ENCODE measurements at regions not wholly inside any gene's neighbourhood (a gene's known extent, or its start where the extent isn't known, plus 50 kb on each side); places are given as distances from the start of the nearest gene placed in this dataset.
"Not testable (repeated sequence)": the region's sequence is repeated elsewhere in the genome, so short reads cannot be mapped to it uniquely, and the experiment has no call there.

DNA sequence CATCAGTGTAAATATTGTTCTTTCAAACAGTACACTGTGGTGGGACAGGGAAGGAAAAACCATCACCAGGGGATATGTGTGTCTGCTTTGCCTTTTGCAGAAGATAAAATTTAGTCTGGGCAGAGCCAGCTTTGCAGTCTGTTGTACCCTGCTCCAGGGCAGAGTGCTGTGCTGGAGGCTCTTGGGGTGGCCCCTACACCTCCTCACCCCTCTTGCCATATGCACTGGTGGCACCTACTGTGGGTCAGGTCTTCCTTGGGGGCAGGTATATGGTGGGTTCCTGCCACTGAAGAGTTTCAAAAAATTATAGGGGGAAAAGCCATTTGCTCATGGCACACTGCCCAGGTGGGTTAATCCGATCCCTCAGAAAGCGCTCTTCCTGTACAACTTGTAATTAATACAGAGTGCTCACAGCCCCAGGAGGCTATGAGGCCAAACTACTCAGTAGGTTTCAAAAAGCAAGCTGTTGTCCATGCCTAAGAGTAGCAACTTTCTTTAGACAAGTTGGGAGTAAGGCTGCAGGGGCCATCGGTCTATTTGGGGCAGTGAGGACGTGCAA, 112.7 kb upstream of the BMPER start:
- no peaks in the 10 kb centered on the region for H3K27me3 Mint-ChIP-seq
- peaks cover 5% of the 10 kb centered on the region for H3K36me3 Mint-ChIP-seq
- no peak overlapping the region for H3K4me3 Mint-ChIP-seq
- peaks cover 0 to 2% (median 0%) of the 10 kb centered on the region in 3 donors for H3K4me1 Mint-ChIP-seq
- no peaks in the 10 kb centered on the region for H3K9me3 Mint-ChIP-seq
- no peak overlapping the region for H3K27ac Mint-ChIP-seq

GRCh38 chr7:33793616-33794015, 111.7 kb upstream of the BMPER start:
- Mint-ChIP-seq H3K27ac (no peak overlapping the region), H3K4me1 (peaks cover 0 to 2% (median 0%) of the 10 kb centered on the region in 3 donors), H3K9me3 (no peaks in the 10 kb centered on the region), H3K4me3 (no peak overlapping the region), H3K27me3 (no peaks in the 10 kb centered on the region), H3K36me3 (peaks cover 5% of the 10 kb centered on the region)

DNA sequence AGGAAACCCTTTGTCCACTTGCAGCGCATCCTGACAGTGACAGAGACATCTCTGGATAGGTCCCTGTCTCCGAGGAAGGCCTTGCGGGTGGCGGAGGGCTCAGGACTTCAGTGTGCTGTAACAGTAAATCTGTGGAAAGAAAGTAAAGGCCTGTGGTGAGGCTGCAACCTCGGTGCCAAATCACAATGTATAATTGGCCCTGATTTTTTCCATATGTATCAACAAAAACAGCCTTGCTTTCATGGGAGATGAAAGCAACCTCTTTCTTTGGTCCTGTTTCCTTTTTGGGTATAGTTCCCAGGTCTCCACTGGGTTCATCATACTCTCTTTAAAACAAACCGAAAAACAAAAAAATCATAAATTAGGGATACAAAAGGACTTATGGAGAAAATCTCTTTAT, 110.9 kb upstream of the BMPER start:
- Mint-ChIP-seq H3K4me1 (peaks cover 0 to 2% (median 0%) of the 10 kb centered on the region in 3 donors), H3K36me3 (peaks cover 5% of the 10 kb centered on the region), H3K4me3 (no peak overlapping the region), H3K27me3 (no peaks in the 10 kb centered on the region), H3K27ac (no peak overlapping the region), H3K9me3 (no peaks in the 10 kb centered on the region)

GRCh38 chr7:33794959-33795358, 110.4 kb upstream of the BMPER start:
- Mint-ChIP-seq H3K27me3 (no peaks in the 10 kb centered on the region), H3K4me1 (peaks cover 0 to 2% (median 0%) of the 10 kb centered on the region in 3 donors), H3K36me3 (peaks cover 5% of the 10 kb centered on the region), H3K4me3 (no peak overlapping the region), H3K9me3 (no peaks in the 10 kb centered on the region), H3K27ac (no peak overlapping the region)

DNA sequence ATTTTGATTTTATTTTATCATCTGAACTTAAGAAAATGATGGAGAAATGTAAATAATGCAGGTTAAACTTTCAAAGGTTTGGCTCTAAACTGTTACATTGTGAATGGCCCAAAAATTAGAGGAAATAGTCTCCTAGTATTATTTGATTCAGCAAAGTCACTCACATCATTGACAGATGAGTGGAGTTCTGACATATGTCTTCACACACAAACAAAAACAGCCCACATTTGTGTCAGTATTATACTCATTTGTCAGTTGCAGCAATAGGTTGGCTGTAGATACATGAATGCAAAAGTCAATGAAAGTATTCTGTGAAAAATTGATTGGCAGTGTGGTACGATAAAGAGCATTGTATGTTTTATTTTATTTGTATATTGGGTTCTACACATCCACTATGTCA, 108.8 kb upstream of the BMPER start:
- no peak overlapping the region for H3K4me3 Mint-ChIP-seq
- no peak overlapping the region for H3K27ac Mint-ChIP-seq
- peaks cover 4% of the 10 kb centered on the region for H3K36me3 Mint-ChIP-seq
- H3K4me1 Mint-ChIP-seq: no peaks in the 10 kb centered on the region
- no peaks in the 10 kb centered on the region for H3K27me3 Mint-ChIP-seq
- H3K9me3 Mint-ChIP-seq: peaks cover 0 to 2% (median 0%) of the 10 kb centered on the region in 3 donors

- H3K36me3 Mint-ChIP-seq, H3K27ac Mint-ChIP-seq, H3K4me3 Mint-ChIP-seq, H3K27me3 Mint-ChIP-seq, H3K9me3 Mint-ChIP-seq, H3K4me1 Mint-ChIP-seq: not testable (repeated sequence)
Measured at GRCh38 chr7:33797512-33797911, 107.8 kb upstream of the BMPER start.

GRCh38 chr7:33798686-33799325, 106.5 kb upstream of the BMPER start:
- Mint-ChIP-seq H3K27ac (peak overlapping the region in 1 of 3 donors; percentile 55), H3K4me3 (no peak overlapping the region), H3K36me3 (peaks cover 3% of the 10 kb centered on the region), H3K27me3 (no peaks in the 10 kb centered on the region), H3K9me3 (peaks cover 0 to 2% (median 2%) of the 10 kb centered on the region in 3 donors), H3K4me1 (no peaks in the 10 kb centered on the region)

DNA sequence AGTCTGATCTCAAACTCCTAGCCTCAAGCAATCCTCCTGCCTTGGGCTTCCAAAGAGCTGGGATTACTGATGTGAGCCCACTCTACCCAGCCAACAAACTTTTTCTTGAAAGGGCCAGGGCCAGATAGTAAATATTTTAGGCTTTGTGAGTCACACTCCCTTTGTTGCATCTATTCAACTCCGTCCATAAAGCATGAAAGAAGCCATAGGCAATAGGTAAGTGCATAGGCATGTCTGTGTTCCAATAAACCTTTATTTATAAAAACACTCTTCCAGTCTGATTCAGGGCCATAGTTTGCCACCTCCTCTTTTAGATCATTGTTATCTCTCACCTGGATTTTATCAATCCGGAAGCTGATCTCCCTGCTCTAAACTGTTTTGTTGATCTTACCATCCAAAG, 105.6 kb upstream of the BMPER start:
- H3K36me3 Mint-ChIP-seq: peaks cover 6% of the 10 kb centered on the region
- peaks cover 0 to 2% (median 2%) of the 10 kb centered on the region in 3 donors for H3K9me3 Mint-ChIP-seq
- no peaks in the 10 kb centered on the region for H3K4me1 Mint-ChIP-seq
- no peaks in the 10 kb centered on the region for H3K27me3 Mint-ChIP-seq
- no peak overlapping the region for H3K4me3 Mint-ChIP-seq
- H3K27ac Mint-ChIP-seq: no peak overlapping the region

DNA sequence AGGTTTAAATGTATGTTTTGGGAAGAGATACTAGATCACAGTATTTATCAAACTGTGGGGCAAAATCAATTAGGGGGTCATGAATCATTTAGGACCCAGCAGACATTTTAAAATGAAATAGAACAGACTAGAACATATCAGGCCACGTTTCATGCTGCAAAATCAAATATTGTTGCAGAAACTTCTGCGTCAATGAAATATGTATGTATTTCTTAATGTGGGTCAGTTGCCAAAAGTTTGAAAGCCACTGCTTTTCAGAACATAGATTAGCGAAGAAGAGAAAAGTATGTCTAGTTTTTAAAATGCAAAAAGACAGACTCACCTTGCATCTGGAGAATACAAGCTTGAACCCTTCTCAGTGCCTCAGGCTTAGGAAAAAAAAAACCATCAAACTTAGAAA, 102.7 kb upstream of the BMPER start:
- no peaks in the 10 kb centered on the region for H3K27me3 Mint-ChIP-seq
- H3K36me3 Mint-ChIP-seq: peaks cover 2% of the 10 kb centered on the region
- H3K9me3 Mint-ChIP-seq: peaks cover 0 to 2% (median 2%) of the 10 kb centered on the region in 3 donors
- no peak overlapping the region for H3K27ac Mint-ChIP-seq
- H3K4me1 Mint-ChIP-seq: no peaks in the 10 kb centered on the region
- no peak overlapping the region for H3K4me3 Mint-ChIP-seq

- no peak overlapping the region for H3K4me3 Mint-ChIP-seq
- no peaks in the 10 kb centered on the region for H3K27me3 Mint-ChIP-seq
- H3K9me3 Mint-ChIP-seq: peaks cover 0 to 2% (median 2%) of the 10 kb centered on the region in 3 donors
- H3K27ac Mint-ChIP-seq: no peak overlapping the region
- no peaks in the 10 kb centered on the region for H3K4me1 Mint-ChIP-seq
- peaks cover 2% of the 10 kb centered on the region for H3K36me3 Mint-ChIP-seq
Measured at GRCh38 chr7:33804140-33804660, 101.1 kb upstream of the BMPER start.

DNA sequence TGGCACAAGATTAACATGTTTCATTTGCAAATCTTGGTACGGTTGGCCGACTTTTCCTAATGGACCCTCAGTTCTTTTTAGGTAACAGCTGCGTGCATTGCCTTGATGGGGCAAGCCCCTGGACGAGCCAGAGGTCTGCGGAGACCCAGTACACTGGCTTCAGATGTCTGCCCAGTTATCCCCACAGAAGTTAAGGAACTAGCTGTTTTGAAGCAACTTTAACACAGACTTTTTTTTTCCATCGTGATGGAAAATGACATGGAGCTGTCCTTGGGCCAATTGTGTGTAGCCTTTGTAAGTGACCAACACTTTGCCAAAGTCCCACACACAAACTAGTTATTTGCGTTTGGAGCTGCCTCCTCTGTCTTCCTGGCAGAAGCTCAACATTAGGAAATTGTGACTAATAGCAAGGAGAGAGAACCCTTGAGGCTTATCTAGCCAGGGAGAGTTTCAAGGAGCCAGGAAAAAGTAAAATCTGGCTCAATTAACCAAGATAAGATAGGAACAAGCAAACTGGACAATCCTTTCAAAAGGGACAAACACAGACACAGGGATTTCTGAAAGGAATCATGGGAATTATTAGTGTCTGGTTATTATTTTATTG, 99.6 kb upstream of the BMPER start:
- Mint-ChIP-seq H3K27ac (no peak overlapping the region), H3K36me3 (peaks cover 2% of the 10 kb centered on the region), H3K4me1 (no peaks in the 10 kb centered on the region), H3K9me3 (peaks cover 0 to 2% (median 2%) of the 10 kb centered on the region in 3 donors), H3K27me3 (no peaks in the 10 kb centered on the region), H3K4me3 (no peak overlapping the region)

- no peak overlapping the region for H3K27ac Mint-ChIP-seq
- peaks cover 0 to 2% (median 0%) of the 10 kb centered on the region in 3 donors for H3K9me3 Mint-ChIP-seq
- H3K36me3 Mint-ChIP-seq: peaks cover 2% of the 10 kb centered on the region
- H3K4me3 Mint-ChIP-seq: no peak overlapping the region
- H3K4me1 Mint-ChIP-seq: no peaks in the 10 kb centered on the region
- H3K27me3 Mint-ChIP-seq: no peaks in the 10 kb centered on the region
Measured at GRCh38 chr7:33806298-33807154, 98.8 kb upstream of the BMPER start.

GRCh38 chr7:33807155-33807530, 98.2 kb upstream of the BMPER start:
- Mint-ChIP-seq H3K36me3 (peaks cover 2% of the 10 kb centered on the region), H3K9me3 (no peaks in the 10 kb centered on the region), H3K27me3 (no peaks in the 10 kb centered on the region), H3K4me1 (no peaks in the 10 kb centered on the region), H3K27ac (no peak overlapping the region), H3K4me3 (no peak overlapping the region)

GRCh38 chr7:33807779-33808482, 97.4 kb upstream of the BMPER start:
- H3K9me3 Mint-ChIP-seq: no peaks in the 10 kb centered on the region
- H3K4me3 Mint-ChIP-seq: no peak overlapping the region
- no peak overlapping the region for H3K27ac Mint-ChIP-seq
- H3K27me3 Mint-ChIP-seq: no peaks in the 10 kb centered on the region
- no peaks in the 10 kb centered on the region for H3K4me1 Mint-ChIP-seq
- peaks cover 2% of the 10 kb centered on the region for H3K36me3 Mint-ChIP-seq

- peaks cover under 1% of the 10 kb centered on the region for H3K36me3 Mint-ChIP-seq
- no peaks in the 10 kb centered on the region for H3K9me3 Mint-ChIP-seq
- H3K27ac Mint-ChIP-seq: no peak overlapping the region
- H3K27me3 Mint-ChIP-seq: no peaks in the 10 kb centered on the region
- no peak overlapping the region for H3K4me3 Mint-ChIP-seq
- no peaks in the 10 kb centered on the region for H3K4me1 Mint-ChIP-seq
Measured at GRCh38 chr7:33809228-33809627, 96.1 kb upstream of the BMPER start.

Measured in IgD-negative memory B cell (primary cell).